GM18951 (cell line): ENCODE measurements at regions not wholly inside any gene's neighbourhood (a gene's known extent, or its start where the extent isn't known, plus 50 kb on each side); places are given as distances from the start of the nearest gene placed in this dataset.

Experiments used
- POLR2A ChIP-seq: IDR thresholded peaks from 4 replicates; pipeline ENCODE4 v1.6.1; 2011; ENCODE audit warnings: mild to moderate bottlenecking; ENCODE audit not compliant: insufficient read length, insufficient read depth; ENCODE audit errors: extremely low read depth
- in situ Hi-C: fragments of 300-500 bp; cut with MboI; formaldehyde crosslinking; loops from one replicate; pipeline ENCODE4 v1.12.0; 2022; ENCODE audit warnings: low sequenced_read_pairs, mixed read lengths, inconsistent platforms; ENCODE audit not compliant: unreplicated experiment

DNA sequence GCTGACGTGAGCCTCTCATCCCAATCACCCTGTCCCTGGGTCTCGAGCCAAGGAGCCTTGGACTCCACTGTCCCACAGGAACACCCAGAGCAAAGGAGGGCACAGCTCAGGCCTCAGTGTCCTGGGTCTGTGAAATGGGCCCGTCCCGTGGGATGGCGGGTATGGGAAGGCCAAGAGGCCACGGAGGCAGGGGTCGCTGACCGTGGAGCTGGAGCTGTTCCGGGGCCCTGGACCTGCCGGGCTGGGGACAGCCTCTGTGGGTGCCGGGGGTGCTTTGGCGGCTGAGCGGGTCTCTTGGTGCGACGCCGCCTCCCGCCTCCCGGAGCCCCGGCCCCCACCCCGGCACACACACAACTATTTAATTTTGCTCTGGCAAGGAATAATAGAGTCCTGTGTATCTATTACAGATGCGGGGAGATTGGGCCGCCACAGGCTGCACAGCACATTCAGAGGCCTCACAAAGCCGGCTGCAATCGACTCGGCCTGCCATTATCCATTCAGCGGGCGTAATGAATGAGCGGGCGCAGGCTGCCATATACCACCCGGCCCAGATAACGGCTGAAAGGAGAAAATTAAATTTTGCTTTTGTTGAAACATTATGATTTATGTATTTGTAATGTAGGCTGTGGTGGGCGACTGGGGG, 83.9 kb upstream of the NKX1-1 start:
- in situ Hi-C loops: no loop called here

DNA sequence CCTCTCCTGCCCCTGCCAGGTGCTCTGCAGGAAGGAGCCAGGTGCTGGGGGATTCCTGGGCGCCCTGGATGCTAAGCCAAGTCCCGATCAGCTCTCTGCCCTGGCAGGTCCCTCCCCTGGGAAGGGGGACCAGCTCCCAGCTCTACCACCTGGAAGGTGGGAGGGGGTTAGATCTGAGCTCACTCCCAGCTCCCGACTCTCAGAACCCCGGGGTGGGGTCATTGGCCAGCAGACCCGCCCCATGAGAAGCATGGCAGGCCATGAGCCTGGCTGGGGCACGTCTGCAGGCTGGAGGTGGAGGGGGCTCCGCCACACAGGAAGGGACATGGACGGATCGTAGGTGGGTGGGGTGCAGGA, 83.4 kb upstream of the NKX1-1 start:
- TF ChIP-seq POLR2A: no peak
- in situ Hi-C loops: no loop called here

More for the DNA sequence above, 83.9 kb upstream of the NKX1-1 start:
- TF ChIP-seq POLR2A: no peak

DNA sequence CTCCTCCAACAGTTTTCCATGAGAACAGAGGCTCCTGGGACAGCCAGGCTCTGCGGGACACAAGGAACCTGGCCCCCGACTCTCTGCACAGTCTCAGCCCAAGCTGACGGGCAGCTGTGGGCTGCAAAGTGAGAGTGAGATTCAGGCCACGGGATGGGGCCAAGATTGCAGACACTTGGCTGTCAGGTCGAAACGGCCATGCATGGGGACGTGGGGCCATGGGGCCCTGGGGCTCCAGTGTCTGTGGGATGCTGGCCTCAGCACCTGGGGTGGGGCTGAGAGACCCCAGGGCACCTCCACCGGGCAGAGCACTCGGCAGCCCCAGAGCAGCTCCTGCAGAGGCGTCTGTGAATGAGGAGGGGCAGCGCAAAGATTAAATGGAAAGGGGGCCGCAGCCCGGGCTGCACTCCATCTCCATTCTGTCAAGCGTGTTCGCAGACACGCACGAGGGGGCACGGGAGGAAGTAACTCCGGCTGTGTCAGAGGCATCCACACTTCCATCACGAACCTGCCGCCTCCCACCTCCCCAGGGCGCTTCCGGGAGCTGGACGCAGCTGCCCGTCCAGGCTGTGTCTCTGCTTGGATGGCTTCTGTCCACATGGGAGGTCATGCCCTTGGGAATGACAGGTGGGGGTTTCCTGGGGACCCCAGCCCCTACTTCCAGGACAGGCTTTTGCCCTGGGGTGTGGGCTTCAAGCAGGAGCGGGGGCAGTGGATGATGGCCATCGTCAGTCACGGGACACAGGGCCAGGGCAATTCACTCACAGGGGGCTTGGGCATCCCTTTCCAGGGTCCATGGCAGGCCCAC, 82.8 kb upstream of the NKX1-1 start:
- in situ Hi-C loops: no loop called here
- no peak for TF ChIP-seq POLR2A

DNA sequence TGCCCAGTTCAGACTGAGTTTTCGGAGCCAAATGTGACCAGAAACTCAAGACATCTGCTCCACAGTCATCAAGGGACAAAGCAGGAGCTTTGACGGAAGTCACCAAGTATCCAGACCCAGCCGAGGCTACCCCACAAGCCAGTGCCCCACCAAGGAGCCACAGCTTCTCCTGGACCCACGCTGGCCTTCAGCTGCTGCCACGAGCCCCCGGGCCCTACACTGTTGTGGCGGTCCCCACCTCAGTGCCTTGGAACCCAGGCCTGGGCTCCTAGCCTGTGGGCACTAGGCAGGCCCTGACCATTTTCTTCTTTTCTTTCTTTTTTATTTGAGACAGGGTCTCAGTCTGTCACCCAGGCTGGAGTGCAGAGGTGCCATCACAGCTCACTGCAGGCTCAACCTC, 82.1 kb upstream of the NKX1-1 start:
- no peak for TF ChIP-seq POLR2A
- in situ Hi-C loops: no loop called here

DNA sequence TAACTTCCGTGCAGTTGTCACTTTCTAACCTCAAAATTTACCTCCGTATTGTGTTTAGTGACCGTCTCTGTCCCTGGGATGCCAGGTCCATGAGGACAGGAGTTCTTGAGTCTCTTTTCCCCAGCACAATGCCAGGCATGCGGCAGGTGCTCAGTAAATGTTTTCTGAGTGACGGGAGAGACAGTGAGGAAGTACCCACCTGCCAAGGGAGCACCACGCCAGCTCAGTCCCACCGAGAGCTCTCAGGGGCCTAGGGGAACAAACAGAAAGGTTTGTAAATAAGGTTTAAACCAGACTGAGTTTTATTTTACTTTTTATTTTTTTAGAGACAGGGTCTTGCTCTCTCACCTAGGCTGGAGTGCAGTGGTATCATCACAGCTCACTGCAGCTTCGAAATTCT, 81.5 kb upstream of the NKX1-1 start:
- no peak for TF ChIP-seq POLR2A
- in situ Hi-C loops: no loop called here

DNA sequence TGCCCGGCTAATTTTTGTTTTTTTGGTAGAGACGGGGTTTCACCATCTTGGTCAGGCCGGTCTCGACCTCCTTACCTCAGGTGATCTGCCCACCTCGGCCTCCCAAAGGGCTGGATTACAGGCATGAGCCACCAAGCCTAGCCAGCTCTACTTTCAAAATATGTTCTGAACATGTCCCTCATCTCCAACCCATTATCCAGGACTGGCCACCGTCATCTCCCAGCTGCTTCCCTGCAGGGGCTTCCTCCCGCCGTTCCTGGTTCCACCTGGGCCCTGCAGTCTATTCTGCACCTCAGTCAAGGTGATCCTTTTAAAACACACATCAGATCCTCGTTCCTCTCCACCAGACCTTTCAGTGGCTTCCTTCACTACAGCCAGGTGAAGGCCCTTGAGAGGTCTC, 80.9 kb upstream of the NKX1-1 start:
- in situ Hi-C loops: no loop called here
- TF ChIP-seq POLR2A: no peak

DNA sequence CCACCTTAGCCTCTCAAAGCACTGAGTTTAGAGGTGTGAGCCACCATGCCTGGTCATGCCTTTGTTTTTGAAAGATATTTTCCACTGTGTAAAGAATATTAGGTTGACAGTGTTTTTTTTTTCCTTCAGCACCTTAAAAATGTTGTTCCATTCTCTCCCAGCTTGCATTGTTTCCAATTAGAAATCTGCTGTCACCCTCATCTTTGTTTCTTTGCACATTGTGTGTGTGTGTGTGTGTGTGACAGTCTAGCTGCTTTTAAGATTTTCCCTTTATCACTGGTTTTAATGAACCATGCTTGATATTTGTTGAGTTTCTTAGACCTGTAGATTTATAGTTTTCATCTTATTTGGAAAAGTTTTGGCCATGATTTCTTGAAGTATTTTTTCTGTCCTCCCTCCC, 79.0 kb upstream of the NKX1-1 start:
- in situ Hi-C loops: no loop called here
- no peak for TF ChIP-seq POLR2A

DNA sequence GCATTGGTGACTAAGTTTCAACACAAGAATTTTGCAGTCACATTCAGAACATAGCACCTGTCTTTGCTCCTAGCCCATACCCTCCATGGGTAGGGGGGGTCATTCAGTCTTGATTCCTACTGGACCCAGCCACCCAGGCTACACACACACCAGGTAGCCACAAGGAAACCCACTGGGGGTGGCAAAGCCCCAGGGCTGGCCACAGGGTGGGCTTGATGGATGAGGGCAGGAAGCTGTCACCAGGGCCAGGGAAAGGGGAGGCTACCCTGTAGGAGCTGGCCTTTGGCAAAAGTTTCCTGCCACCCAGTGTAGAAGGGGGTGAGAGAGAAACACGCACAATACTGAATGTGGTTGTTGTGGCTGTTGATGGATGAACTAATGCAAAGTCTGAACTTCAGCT, 74.5 kb upstream of the NKX1-1 start:
- in situ Hi-C loops: no loop called here
- TF ChIP-seq POLR2A: no peak

DNA sequence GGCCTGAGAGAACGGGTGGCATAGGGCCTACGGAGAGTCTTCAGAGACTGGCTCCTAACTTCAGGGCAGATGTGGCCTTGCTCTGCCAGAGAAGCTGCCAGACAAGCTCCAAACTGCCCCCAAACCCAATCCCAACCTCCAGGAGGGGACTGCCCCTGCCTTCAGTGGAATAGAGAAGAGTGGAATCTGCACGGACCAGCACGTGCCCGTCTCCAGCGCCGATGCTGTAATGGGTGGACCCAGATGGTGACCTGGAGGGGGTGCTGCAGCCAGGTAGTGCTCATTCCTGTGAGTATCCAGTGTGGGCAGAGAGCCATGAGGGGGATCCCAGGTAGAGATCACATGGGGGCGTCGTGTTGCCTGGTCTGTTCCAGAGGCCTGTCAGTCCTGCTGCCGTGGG, 73.2 kb upstream of the NKX1-1 start:
- in situ Hi-C loops: no loop called here
- TF ChIP-seq POLR2A: no peak

DNA sequence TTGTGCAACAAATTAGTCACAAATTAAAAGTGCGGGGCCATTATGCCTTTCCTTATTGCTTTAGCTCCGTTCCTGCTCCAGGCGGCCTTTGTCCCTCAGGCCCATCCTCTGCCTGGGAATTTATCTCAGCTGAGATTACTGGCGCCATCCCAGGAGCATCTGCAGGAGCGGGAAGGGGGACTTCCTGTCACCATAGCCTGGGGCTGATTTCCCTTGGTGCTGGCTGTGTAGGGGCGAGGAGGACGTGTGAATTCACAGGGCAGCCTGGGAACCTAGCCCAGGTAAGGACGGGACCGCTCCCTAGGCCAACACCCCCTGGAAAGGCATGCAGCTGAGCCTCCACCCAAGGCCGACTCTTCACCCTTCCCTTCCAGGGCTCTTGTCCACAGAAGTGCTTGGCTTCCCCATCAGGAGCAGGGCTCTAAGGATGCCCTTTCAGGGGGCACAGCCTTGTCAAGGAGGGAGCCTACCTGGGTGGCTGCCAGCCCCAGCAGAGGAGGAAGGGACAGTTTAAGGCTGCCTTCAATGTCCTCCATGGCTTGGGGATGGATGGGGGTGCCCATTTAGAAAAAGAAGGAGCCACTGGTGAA, 72.6 kb upstream of the NKX1-1 start:
- in situ Hi-C loops: no loop called here

DNA sequence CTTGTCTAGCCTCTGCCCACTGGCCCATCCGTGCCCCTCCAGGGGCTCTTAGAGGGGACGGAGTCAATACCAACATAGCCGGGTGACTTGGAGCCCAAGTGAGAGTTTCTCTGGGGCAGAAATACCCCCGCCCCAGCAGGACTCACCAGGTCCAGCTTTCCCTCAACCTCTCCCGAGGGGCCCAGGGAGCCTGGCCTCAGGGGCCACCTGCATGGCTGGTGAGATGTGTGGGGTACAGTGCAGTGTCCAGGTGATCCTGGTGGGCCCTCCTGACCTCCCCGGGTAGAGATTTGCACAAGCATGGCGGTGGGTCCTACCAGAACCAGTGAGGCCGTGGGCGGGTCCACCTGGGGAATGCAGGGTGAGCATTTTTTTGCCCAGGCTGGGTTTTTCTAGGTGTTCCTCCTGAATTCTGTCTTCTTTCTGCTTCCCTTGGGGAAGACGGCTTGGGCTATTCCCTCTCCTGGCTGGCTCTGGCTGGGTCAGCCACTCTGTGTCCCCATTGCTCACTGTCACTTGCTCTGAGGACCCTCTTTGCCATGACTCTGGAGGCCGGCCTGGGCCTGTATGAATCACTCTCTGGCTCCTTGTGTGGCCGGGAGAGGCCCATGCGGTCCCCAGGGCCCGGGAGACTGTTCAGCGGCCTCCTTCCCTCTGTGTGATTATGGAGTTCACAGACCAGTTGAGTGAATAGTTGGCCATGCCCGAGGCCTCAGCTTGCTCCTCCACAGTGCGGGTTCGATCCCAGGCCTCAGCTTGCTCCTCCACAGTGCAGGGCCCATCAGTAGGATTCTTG, 71.0 kb upstream of the NKX1-1 start:
- TF ChIP-seq POLR2A: no peak
- in situ Hi-C loops: no loop called here

More for the DNA sequence above, 72.6 kb upstream of the NKX1-1 start:
- TF ChIP-seq POLR2A: no peak

DNA sequence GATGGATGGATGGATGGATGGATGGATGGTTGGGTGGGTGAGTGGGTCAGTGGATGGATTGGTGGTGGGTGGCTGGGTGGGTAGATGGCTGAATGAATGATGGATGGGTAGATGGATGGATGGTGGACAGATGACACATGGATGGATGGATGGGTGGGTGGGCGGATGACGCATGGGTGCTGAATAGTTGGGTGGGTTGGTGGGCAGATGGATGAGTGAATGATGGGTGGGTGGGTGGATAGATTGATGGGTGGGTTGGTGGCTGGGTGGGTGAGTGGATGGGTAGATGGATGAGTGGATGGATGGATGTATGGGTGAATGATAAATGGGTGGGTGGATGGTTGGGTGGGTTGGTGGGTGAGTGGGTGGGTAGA, 69.9 kb upstream of the NKX1-1 start:
- in situ Hi-C loops: no loop called here
- TF ChIP-seq POLR2A: no peak
